A549 (cell line): ENCODE measurements at regions not wholly inside any gene's neighbourhood (a gene's known extent, or its start where the extent isn't known, plus 50 kb on each side); places are given as distances from the start of the nearest gene placed in this dataset.

Experiments
- ATAC-seq, 2 experiments: fragments of 200-7000 bp in 1 of 2; fragments of >200 bp in 1 of 2; cut with Nextera tagmentation in 1 of 2; cut with Tn5 transposase in 1 of 2; 3 replicates each; pipeline versions ENCODE4 v1.8.0 to v1.9.1; 2018 to 2020; ENCODE audit warnings: mild to moderate bottlenecking in 1 of 2, moderate library complexity in 1 of 2
- CTCF ChIA-PET: fragments of 300-600 bp; sonication (Branson Sonifier 250); formaldehyde crosslinking; extraction: SDS; loops from one replicate; lab custom pipeline; 2021; ENCODE audit warnings: antibody characterized with exemption, inconsistent platforms; lab: Yijun Ruan, JAX
- POLR2A ChIA-PET: fragments of 350-600 bp; formaldehyde crosslinking; extraction: SDS; loops from one replicate; lab custom pipeline; 2021; ENCODE audit warnings: antibody characterized with exemption, inconsistent platforms; lab: Yijun Ruan, JAX
- DNase-seq, 2 experiments: peaks; one replicate each; pipeline versions ENCODE4 v3.0.0 to v3.0.0-alpha.2; 2011 to 2016; ENCODE audit warnings: low read depth in 1 of 2, low spot score in 1 of 2
- FAIRE-seq: peaks from 2 replicates; lab custom pipeline; 2011; peaks lifted over from hg19 to GRCh38; lab: Jason Lieb, UNC
- H3K27ac ChIP-seq, 2 experiments: fragments of >200 bp; sonication (Bioruptor Twin); formaldehyde crosslinking; 3 replicates each; pipeline ENCODE4 v1.5.1; 2016 to 2017
- H3K4me1 ChIP-seq: fragments of >200 bp; sonication (Bioruptor Twin); formaldehyde crosslinking; 3 replicates; pipeline ENCODE4 v1.6.1; 2016
- H3K4me2 ChIP-seq: fragments of >200 bp; sonication (Bioruptor Twin); formaldehyde crosslinking; 3 replicates; pipeline ENCODE4 v1.6.1; 2016
- H3K4me3 ChIP-seq: fragments of >200 bp; sonication (Bioruptor Twin); formaldehyde crosslinking; 3 replicates; pipeline ENCODE4 v1.5.1; 2016
- H3K9me3 ChIP-seq: fragments of >200 bp; sonication (Bioruptor Twin); formaldehyde crosslinking; 3 replicates; pipeline ENCODE4 v1.6.1; 2016
- ATOH8 ChIP-seq: fragments of 250-450 bp; sonication (Bioruptor Pico); IDR thresholded peaks from 2 replicates; pipeline ENCODE4 v1.5.0; 2020; ENCODE audit warnings: low read depth, mild to moderate bottlenecking, moderate library complexity
- CBX2 ChIP-seq: fragments of 200-600 bp; sonication (generic); IDR thresholded peaks from 2 replicates; pipeline ENCODE4 v1.6.1; 2016; ENCODE audit warnings: low read depth, mild to moderate bottlenecking, borderline replicate concordance
- CHD2 ChIP-seq: fragments of 150-350 bp; IDR thresholded peaks from 2 replicates; pipeline ENCODE4 v1.6.1; 2014; ENCODE audit warnings: low read length; ENCODE audit not compliant: partially characterized antibody
- CHD4 ChIP-seq: fragments of 200-600 bp; sonication (generic); IDR thresholded peaks from 2 replicates; pipeline ENCODE4 v1.6.1; 2016; ENCODE audit warnings: antibody characterized with exemption, mild to moderate bottlenecking, borderline replicate concordance
- CTCF ChIP-seq: fragments of >200 bp; sonication (Bioruptor Twin); formaldehyde crosslinking; IDR thresholded peaks from 3 replicates; pipeline ENCODE4 v1.5.1; 2016
- EHF ChIP-seq: fragments of 250-450 bp; sonication (Bioruptor Pico); IDR thresholded peaks from 2 replicates; pipeline ENCODE4 v1.5.0; 2020; ENCODE audit warnings: mild to moderate bottlenecking
- EP300 ChIP-seq, 2 experiments: fragments of >200 bp; sonication (Bioruptor Twin); formaldehyde crosslinking; IDR thresholded peaks; 2 replicates in 1 of 2; 3 replicates in 1 of 2; pipeline ENCODE4 v1.6.1; 2016 to 2017
- ESRRA ChIP-seq: fragments of 150-350 bp; IDR thresholded peaks from 2 replicates; pipeline ENCODE4 v1.6.1; 2014; ENCODE audit warnings: mild to moderate bottlenecking, low read length, borderline replicate concordance
- FOXS1 ChIP-seq: fragments of 250-450 bp; sonication (Bioruptor Pico); IDR thresholded peaks from 2 replicates; pipeline ENCODE4 v1.5.0; 2020; ENCODE audit warnings: mild to moderate bottlenecking, moderate library complexity
- GATA3 ChIP-seq: IDR thresholded peaks from 2 replicates; pipeline ENCODE4 v1.6.1; 2012; ENCODE audit warnings: borderline replicate concordance
- HDAC2 ChIP-seq: fragments of 200-600 bp; sonication (generic); IDR thresholded peaks from 2 replicates; pipeline ENCODE4 v1.6.1; 2016
- HES2 ChIP-seq: fragments of >200 bp; sonication (Bioruptor Twin); formaldehyde crosslinking; IDR thresholded peaks from 2 replicates; pipeline ENCODE4 v1.6.1; 2016
- HOXB5 ChIP-seq: fragments of 250-450 bp; sonication (Bioruptor Pico); IDR thresholded peaks from 2 replicates; pipeline ENCODE4 v1.5.0; 2020; ENCODE audit warnings: mild to moderate bottlenecking, moderate library complexity
- JUN ChIP-seq, 2 experiments: fragments of >200 bp; sonication (Bioruptor Twin); formaldehyde crosslinking; IDR thresholded peaks; 2 replicates in 1 of 2; 3 replicates in 1 of 2; pipeline ENCODE4 v1.6.1; 2016 to 2017
- KDM5A ChIP-seq: fragments of 200-600 bp; sonication (generic); IDR thresholded peaks from 2 replicates; pipeline ENCODE4 v1.6.1; 2016; ENCODE audit warnings: antibody characterized with exemption, mild to moderate bottlenecking
- MAFK ChIP-seq: fragments of 450-650 bp; IDR thresholded peaks from 2 replicates; pipeline ENCODE4 v1.6.1; 2014; ENCODE audit not compliant: partially characterized antibody
- MAX ChIP-seq: IDR thresholded peaks from 2 replicates; pipeline ENCODE4 v1.6.1; 2012
- MYC ChIP-seq: IDR thresholded peaks from 2 replicates; pipeline ENCODE4 v1.6.1; 2012; ENCODE audit warnings: mild to moderate bottlenecking, inconsistent platforms, low read length, improper control_type of control experiment, borderline replicate concordance
- NPAS2 ChIP-seq: fragments of 250-450 bp; sonication (Bioruptor Pico); IDR thresholded peaks from 2 replicates; pipeline ENCODE4 v1.8.0; 2022; ENCODE audit warnings: mild to moderate bottlenecking, moderate library complexity, borderline replicate concordance
- NR3C1 ChIP-seq: fragments of >200 bp; sonication (Bioruptor Twin); formaldehyde crosslinking; IDR thresholded peaks from 3 replicates; pipeline ENCODE4 v1.6.1; 2017
- PBX3 ChIP-seq: IDR thresholded peaks from 2 replicates; pipeline ENCODE4 v1.6.1; 2012
- POLR2AphosphoS2 ChIP-seq: conservative IDR thresholded peaks from 2 replicates; pipeline ENCODE4 v1.6.1; 2012; ENCODE audit warnings: low read length, improper control_type of control experiment, inconsistent platforms
- RAD21 ChIP-seq, 2 experiments: fragments of >200 bp in 1 of 2; sonication (Bioruptor Twin) in 1 of 2; formaldehyde crosslinking in 1 of 2; IDR thresholded peaks in 1 of 2; conservative IDR thresholded peaks in 1 of 2; 2 replicates in 1 of 2; 3 replicates in 1 of 2; pipeline ENCODE4 v1.6.1; 2012 to 2018; ENCODE audit warnings: inconsistent platforms in 1 of 2
- RARB ChIP-seq: fragments of 250-450 bp; sonication (Bioruptor Pico); IDR thresholded peaks from 2 replicates; pipeline ENCODE4 v1.8.0; 2021; ENCODE audit warnings: mild to moderate bottlenecking, moderate library complexity
- RCOR1 ChIP-seq: fragments of 150-350 bp; IDR thresholded peaks from 2 replicates; pipeline ENCODE4 v1.6.1; 2014; ENCODE audit warnings: antibody characterized with exemption, low read length, low read depth
- RFX5 ChIP-seq: fragments of 450-650 bp; IDR thresholded peaks from 2 replicates; pipeline ENCODE4 v1.7.1; 2014; ENCODE audit warnings: antibody characterized with exemption, mild to moderate bottlenecking, moderate library complexity
- RNF2 ChIP-seq: fragments of 200-600 bp; sonication (generic); IDR thresholded peaks from 2 replicates; pipeline ENCODE4 v1.6.1; 2016; ENCODE audit warnings: low read depth, mild to moderate bottlenecking, antibody characterized with exemption, moderate library complexity, borderline replicate concordance
- SREBF2 ChIP-seq: fragments of 450-650 bp; IDR thresholded peaks from 2 replicates; pipeline ENCODE4 v1.6.1; 2014; ENCODE audit warnings: mild to moderate bottlenecking, moderate library complexity
- USF2 ChIP-seq: fragments of 450-650 bp; IDR thresholded peaks from 2 replicates; pipeline ENCODE4 v1.6.1; 2014; ENCODE audit warnings: antibody characterized with exemption
- ZC3H11A ChIP-seq: fragments of 450-650 bp; IDR thresholded peaks from 2 replicates; pipeline ENCODE4 v1.6.1; 2014; ENCODE audit warnings: antibody characterized with exemption, mild to moderate bottlenecking
- ZFP36 ChIP-seq: fragments of 450-650 bp; IDR thresholded peaks from 2 replicates; pipeline ENCODE4 v1.6.1; 2014; ENCODE audit warnings: borderline replicate concordance; ENCODE audit not compliant: partially characterized antibody
- ZSCAN20 ChIP-seq: fragments of 250-450 bp; sonication (Bioruptor Pico); IDR thresholded peaks from 2 replicates; pipeline ENCODE4 v1.8.0; 2022; ENCODE audit warnings: mild to moderate bottlenecking, moderate library complexity
- WGBS: methylation state at CpG from one replicate; pipeline ENCODE4 v1.1.6; 2017; ENCODE audit errors: missing lambda C conversion rate; 5-methylcytosine and 5-hydroxymethylcytosine counted together

GRCh38 chr17:77391668-77392375 lies 251.1 kb downstream of the SEC14L1 start:
- Histone ChIP-seq H3K9me3 (no peaks in the 10 kb centered on the region), H3K4me3 (0 out of 3 replicates have a peak overlapping the region, but pooled peaks have one; percentile 2), H3K4me1 (peaks cover 72% of the 10 kb centered on the region), H3K4me2 (peak overlapping the region; percentile 71), H3K27ac (peak overlapping the region; percentile 85 to 87)
- 30% methylated on average over 7 of the region's 7 CpGs for WGBS
- POLR2A ChIA-PET: no interaction called here
- FAIRE-seq (no peak), DNase-seq (peak; percentile 54 to 74), ATAC-seq (peak; percentile 31 to 68)
- no peak for TF ChIP-seq SREBF2
- no peak for TF ChIP-seq CBX2
- no peak for TF ChIP-seq FOXS1
- CTCF ChIA-PET: interaction anchor here (0.8 to 4.8 kb wide), 6 partner anchors 38 to 104 kb away, joined by 3 to 22 read pairs (median 4); no protein-coding TSS in a partner anchor

GRCh38 chr17:77392376-77393273 lies 251.9 kb downstream of the SEC14L1 start:
- Histone ChIP-seq H3K27ac (peak overlapping the region; percentile 85 to 87), H3K4me2 (peak overlapping the region; percentile 71), H3K4me3 (peak overlapping the region; percentile 8; the same call in 1 of the 3 replicates), H3K4me1 (peaks cover 69% of the 10 kb centered on the region), H3K9me3 (no peaks in the 10 kb centered on the region)
- ATAC-seq (peak; percentile 77 to 83), DNase-seq (peak; percentile 73 to 89), FAIRE-seq (peak; percentile 63)
- CTCF ChIA-PET: interaction anchor here (0.9 to 4.8 kb wide), 6 partner anchors 11 to 102 kb away, joined by 3 to 22 read pairs (median 4); no protein-coding TSS in a partner anchor
- POLR2A ChIA-PET: no interaction called here
- WGBS: 12% methylated on average over 16 of the region's 16 CpGs
- TF ChIP-seq MYC (no peak), ZC3H11A (no peak), PBX3 (no peak), ZSCAN20 (no peak), RAD21 (conservative IDR thresholded peaks at IDR 0.05 in 1 of 2, IDR thresholded peaks at IDR 0.05 in 1 of 2) (peak in 1 of 2 experiments; percentile 49; a peak in 3 of 5 replicates), HOXB5 (CRISPR knock-in tag) (no peak), RARB (no peak), RCOR1 (no peak), CHD2 (peak; percentile 63), ATOH8 (CRISPR knock-in tag) (no peak), NR3C1 (no peak), ZFP36 (no peak), RFX5 (no peak), EHF (CRISPR knock-in tag) (no peak), SREBF2 (no peak), HDAC2 (no peak), NPAS2 (CRISPR knock-in tag) (no peak), CHD4 (no peak), ESRRA (no peak), EP300 (IDR thresholded peaks at IDR 0.05) (no peak), RNF2 (no peak), POLR2AphosphoS2 (no peak), CTCF (no peak), MAFK (no peak), MAX (peak; percentile 84), GATA3 (0 out of 2 replicates have a peak, but pooled peaks have one; percentile 38), HES2 (no peak), JUN (IDR thresholded peaks at IDR 0.05) (peak; percentile 69 to 71), KDM5A (no peak), USF2 (peak; percentile 57)
